IMR-90 (cell line): ENCODE measurements at regions not wholly inside any gene's neighbourhood (a gene's known extent, or its start where the extent isn't known, plus 50 kb on each side); places are given as distances from the start of the nearest gene placed in this dataset.

Source experiments
- MAFK ChIP-seq: IDR thresholded peaks from 2 replicates; pipeline ENCODE4 v1.6.1; 2012; ENCODE audit warnings: low read depth, low read length, improper control_type of control experiment
- TF ChIP-seq, protein P1 (sequence below): conservative IDR thresholded peaks from 2 replicates; pipeline ENCODE4 v1.5.1; 2012; ENCODE audit warnings: mild to moderate bottlenecking, low read depth, low read length, improper control_type of control experiment

DNA sequence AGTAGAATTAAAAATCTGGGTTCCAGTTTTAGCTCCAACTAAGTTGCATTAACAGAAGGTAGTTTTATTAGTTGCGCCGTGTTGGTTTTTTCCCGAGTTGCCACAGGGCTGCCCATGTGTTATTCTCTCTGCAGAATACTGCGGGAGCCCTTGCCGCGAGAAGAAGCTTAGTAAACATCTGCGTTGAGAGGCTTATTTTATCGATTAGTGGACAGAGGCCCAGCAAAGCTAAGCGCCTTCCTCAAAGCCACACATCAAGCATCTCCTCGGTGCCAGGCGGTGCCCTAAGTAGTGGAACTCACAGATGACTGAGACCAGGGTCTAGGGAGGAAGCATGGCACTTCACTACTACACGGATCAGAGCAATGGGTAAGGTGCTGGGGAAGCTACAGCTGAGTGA, 212.3 kb upstream of the IRX5 start:
- TF ChIP-seq MAFK = no peak
- TF ChIP-seq, protein P1, sequence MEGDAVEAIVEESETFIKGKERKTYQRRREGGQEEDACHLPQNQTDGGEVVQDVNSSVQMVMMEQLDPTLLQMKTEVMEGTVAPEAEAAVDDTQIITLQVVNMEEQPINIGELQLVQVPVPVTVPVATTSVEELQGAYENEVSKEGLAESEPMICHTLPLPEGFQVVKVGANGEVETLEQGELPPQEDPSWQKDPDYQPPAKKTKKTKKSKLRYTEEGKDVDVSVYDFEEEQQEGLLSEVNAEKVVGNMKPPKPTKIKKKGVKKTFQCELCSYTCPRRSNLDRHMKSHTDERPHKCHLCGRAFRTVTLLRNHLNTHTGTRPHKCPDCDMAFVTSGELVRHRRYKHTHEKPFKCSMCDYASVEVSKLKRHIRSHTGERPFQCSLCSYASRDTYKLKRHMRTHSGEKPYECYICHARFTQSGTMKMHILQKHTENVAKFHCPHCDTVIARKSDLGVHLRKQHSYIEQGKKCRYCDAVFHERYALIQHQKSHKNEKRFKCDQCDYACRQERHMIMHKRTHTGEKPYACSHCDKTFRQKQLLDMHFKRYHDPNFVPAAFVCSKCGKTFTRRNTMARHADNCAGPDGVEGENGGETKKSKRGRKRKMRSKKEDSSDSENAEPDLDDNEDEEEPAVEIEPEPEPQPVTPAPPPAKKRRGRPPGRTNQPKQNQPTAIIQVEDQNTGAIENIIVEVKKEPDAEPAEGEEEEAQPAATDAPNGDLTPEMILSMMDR = no peak
